ENCODE measurements at regions not wholly inside any gene's neighbourhood (a gene's known extent, or its start where the extent isn't known, plus 50 kb on each side); places are given as distances from the start of the nearest gene placed in this dataset.

GRCh38 chr20:48201885-48202284 lies 416.6 kb upstream of the SULF2 start:
- Histone ChIP-seq H3K4me3 (replicated peaks in 1 of 3; ENCODE audit: insufficient read depth in 1 of 3, low read depth in 2 of 3, low read length in 3 of 3) (no peak overlapping the region), H4K20me1 (ENCODE audit: insufficient read depth, low read length) (no peaks in the 10 kb centered on the region), H3K9me3 (ENCODE audit: low read length) (no peaks in the 10 kb centered on the region), H2AFZ (ENCODE audit: low read length) (no peak overlapping the region), H3K36me3 (replicated peaks in 1 of 2; ENCODE audit: control insufficient read depth in 1 of 2, insufficient read depth in 2 of 2, low read length in 2 of 2) (no peaks in the 10 kb centered on the region), H3K4me1 (ENCODE audit: insufficient read depth, low read length) (no peaks in the 10 kb centered on the region), H3K27ac (ENCODE audit: extremely low read length, insufficient read depth, low read length) (no peak overlapping the region), H3K79me2 (ENCODE audit: insufficient read depth, low read length) (no peaks in the 10 kb centered on the region), H3K4me2 (ENCODE audit: low read depth, low read length) (no peak overlapping the region), H3K27me3 (ENCODE audit: control insufficient read depth in 1 of 2, insufficient read depth in 2 of 2, low read length in 2 of 2) (peaks cover 7 to 39% of the 10 kb centered on the region in 2 experiments; a peak in 3 of 5 replicates), H3K9ac (ENCODE audit: insufficient read depth, low read depth, low read length) (no peak overlapping the region)
- in situ Hi-C loops (cut with HindIII; ENCODE audit: extremely low pct_ligation_motif_present, low pct_unique_long_range_greater_than_20kb) (no loop called here), intact Hi-C loops (cut with micrococcal nuclease; ENCODE audit: unreplicated experiment) (no loop called here)
- no TSS peak for BruUV-seq (replicated peaks)
- CTCF ChIA-PET (ENCODE audit: low intra/inter-chr PET ratio, low total read pairs) = no interaction called here
- WGBS (ENCODE audit: low lambda C conversion rate) = 13% methylated on average over 5 of the region's 5 CpGs
- ATAC-seq = peak; percentile 13; the same call in 2 of the 3 replicates
- TF ChIP-seq SMARCE1 (IDR thresholded peaks at IDR 0.05; ENCODE audit: borderline replicate concordance) (no peak), GMEB2 (CRISPR knock-in tag; IDR thresholded peaks at IDR 0.05; ENCODE audit: low read depth) (no peak), RFXANK (CRISPR knock-in tag; IDR thresholded peaks at IDR 0.05) (no peak), CHD2 (IDR thresholded peaks at IDR 0.05; ENCODE audit: low read depth, low read length) (no peak), REPIN1 (CRISPR knock-in tag; IDR thresholded peaks at IDR 0.05; ENCODE audit: borderline replicate concordance, low read depth) (no peak)
- no peak for FAIRE-seq
- POLR2A ChIA-PET = no interaction called here
- DNase-seq (ENCODE audit: low spot score) = no peak

GRCh38 chr20:48201188-48201587 lies 415.9 kb upstream of the SULF2 start:
- Histone ChIP-seq H3K79me2 (ENCODE audit: insufficient read depth, low read length) (no peaks in the 10 kb centered on the region), H4K20me1 (ENCODE audit: insufficient read depth, low read length) (no peaks in the 10 kb centered on the region), H3K9ac (ENCODE audit: insufficient read depth, low read depth, low read length) (no peak overlapping the region), H3K4me1 (ENCODE audit: insufficient read depth, low read length) (no peaks in the 10 kb centered on the region), H3K27me3 (ENCODE audit: control insufficient read depth in 1 of 2, insufficient read depth in 2 of 2, low read length in 2 of 2) (peaks cover 6 to 32% of the 10 kb centered on the region in 2 experiments; a peak in 3 of 5 replicates), H3K9me3 (ENCODE audit: low read length) (no peaks in the 10 kb centered on the region), H3K36me3 (replicated peaks in 1 of 2; ENCODE audit: control insufficient read depth in 1 of 2, insufficient read depth in 2 of 2, low read length in 2 of 2) (no peaks in the 10 kb centered on the region), H3K27ac (ENCODE audit: extremely low read length, insufficient read depth, low read length) (no peak overlapping the region), H3K4me3 (replicated peaks in 1 of 3; ENCODE audit: insufficient read depth in 1 of 3, low read depth in 2 of 3, low read length in 3 of 3) (no peak overlapping the region), H3K4me2 (ENCODE audit: low read depth, low read length) (no peak overlapping the region), H2AFZ (ENCODE audit: low read length) (no peak overlapping the region)
- WGBS (ENCODE audit: low lambda C conversion rate) = 41% methylated on average over 8 of the region's 8 CpGs
- intact Hi-C loops (cut with micrococcal nuclease; ENCODE audit: unreplicated experiment) = no loop called here
- in situ Hi-C loops (cut with HindIII; ENCODE audit: extremely low pct_ligation_motif_present, low pct_unique_long_range_greater_than_20kb) = no loop called here
- ATAC-seq = no peak
- POLR2A ChIA-PET = no interaction called here
- no peak for DNase-seq (ENCODE audit: low spot score)
- CTCF ChIA-PET (ENCODE audit: low intra/inter-chr PET ratio, low total read pairs) = no interaction called here
- no TSS peak for BruUV-seq (replicated peaks)
- no peak for FAIRE-seq
- TF ChIP-seq, protein P1, sequence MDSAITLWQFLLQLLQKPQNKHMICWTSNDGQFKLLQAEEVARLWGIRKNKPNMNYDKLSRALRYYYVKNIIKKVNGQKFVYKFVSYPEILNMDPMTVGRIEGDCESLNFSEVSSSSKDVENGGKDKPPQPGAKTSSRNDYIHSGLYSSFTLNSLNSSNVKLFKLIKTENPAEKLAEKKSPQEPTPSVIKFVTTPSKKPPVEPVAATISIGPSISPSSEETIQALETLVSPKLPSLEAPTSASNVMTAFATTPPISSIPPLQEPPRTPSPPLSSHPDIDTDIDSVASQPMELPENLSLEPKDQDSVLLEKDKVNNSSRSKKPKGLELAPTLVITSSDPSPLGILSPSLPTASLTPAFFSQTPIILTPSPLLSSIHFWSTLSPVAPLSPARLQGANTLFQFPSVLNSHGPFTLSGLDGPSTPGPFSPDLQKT (CRISPR knock-in tag; IDR thresholded peaks at IDR 0.05; ENCODE audit: borderline replicate concordance) = no peak
- no peak for TF ChIP-seq HDAC6 (IDR thresholded peaks at IDR 0.05; ENCODE audit: low read depth, low read length)
- TF ChIP-seq HOXD1 (CRISPR knock-in tag; IDR thresholded peaks at IDR 0.05) = no peak
- no peak for TF ChIP-seq ASH2L (IDR thresholded peaks at IDR 0.05; ENCODE audit: insufficient read length, low read depth, low read length)
- no peak for TF ChIP-seq TP53 (CRISPR knock-in tag; conservative IDR thresholded peaks at IDR 0.05)
- no peak for TF ChIP-seq BATF2 (CRISPR knock-in tag; IDR thresholded peaks at IDR 0.05)
- no peak for TF ChIP-seq ZSCAN25 (CRISPR knock-in tag; IDR thresholded peaks at IDR 0.05)
- no peak for TF ChIP-seq BRD4 (CRISPR knock-in tag; IDR thresholded peaks at IDR 0.05)
- TF ChIP-seq, protein P2, sequence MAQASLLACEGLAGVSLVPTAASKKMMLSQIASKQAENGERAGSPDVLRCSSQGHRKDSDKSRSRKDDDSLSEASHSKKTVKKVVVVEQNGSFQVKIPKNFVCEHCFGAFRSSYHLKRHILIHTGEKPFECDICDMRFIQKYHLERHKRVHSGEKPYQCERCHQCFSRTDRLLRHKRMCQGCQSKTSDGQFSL (CRISPR knock-in tag; IDR thresholded peaks at IDR 0.05) = no peak
- TF ChIP-seq RBM39 (IDR thresholded peaks at IDR 0.05; ENCODE audit: low read depth, low read length, poor library complexity, severe bottlenecking) = no peak
- TF ChIP-seq SRSF1 (optimal IDR thresholded peaks at IDR 0.05; ENCODE audit: low read depth, low read length) = no peak
